HepG2 (cell line): ENCODE measurements at regions not wholly inside any gene's neighbourhood (a gene's known extent, or its start where the extent isn't known, plus 50 kb on each side); places are given as distances from the start of the nearest gene placed in this dataset.

ENCODE experiments used
- SMC3 ChIP-seq: IDR thresholded peaks from 2 replicates; pipeline ENCODE4 v1.6.1; 2011; ENCODE audit warnings: low read length, improper control_type of control experiment
- TGIF2 ChIP-seq: IDR thresholded peaks from 2 replicates; pipeline ENCODE4 v1.6.1; 2016; ENCODE audit warnings: control low read depth, missing compliant biosample characterization
- TF ChIP-seq, protein P1 (sequence below): sonication (generic); formaldehyde crosslinking; IDR thresholded peaks from 2 replicates; pipeline ENCODE4 v1.5.0; 2020; ENCODE audit warnings: mild to moderate bottlenecking, missing genetic modification reagents, moderate library complexity
- TF ChIP-seq, protein P2 (sequence below): sonication (generic); formaldehyde crosslinking; IDR thresholded peaks from 2 replicates; pipeline ENCODE4 v1.4.0; 2020; ENCODE audit warnings: missing genetic modification reagents, mild to moderate bottlenecking, borderline replicate concordance

DNA sequence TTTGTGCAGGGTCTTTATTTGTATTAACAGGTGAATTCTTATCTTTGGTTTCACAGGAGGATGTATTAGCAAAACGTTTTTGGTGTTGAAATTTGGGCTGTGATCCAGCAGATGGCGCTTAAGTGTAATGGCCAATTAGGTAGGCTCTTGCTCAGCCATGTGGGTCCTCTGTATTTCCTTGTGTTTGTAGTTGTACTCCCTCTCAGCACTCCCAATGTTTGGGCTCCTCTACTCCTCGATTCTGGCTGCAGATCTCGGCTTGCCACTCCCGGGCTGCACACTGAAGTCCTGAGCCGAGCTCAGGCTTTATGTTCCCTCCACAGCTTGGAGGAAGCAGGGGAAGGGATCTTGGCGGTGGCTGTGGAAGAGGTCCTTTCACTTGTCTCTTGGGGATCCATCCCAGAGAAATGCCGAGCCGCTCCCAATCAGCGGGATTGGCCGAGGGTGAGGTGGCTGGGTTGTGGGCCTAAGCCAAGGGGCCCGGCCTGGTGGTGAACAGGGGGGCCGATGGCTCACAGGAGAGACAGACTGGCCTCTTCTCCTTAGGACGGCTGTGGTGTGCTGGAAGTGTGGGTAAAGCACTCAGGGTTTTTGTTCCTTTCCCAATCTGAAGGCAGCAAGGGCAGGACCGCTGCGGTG is 133.7 kb downstream of the AEBP2 start:
- peak; percentile 22; the same call in 1 of the 2 replicates for TF ChIP-seq SMC3
- no peak for TF ChIP-seq TGIF2 (CRISPR knock-in tag)
- TF ChIP-seq, protein P1, sequence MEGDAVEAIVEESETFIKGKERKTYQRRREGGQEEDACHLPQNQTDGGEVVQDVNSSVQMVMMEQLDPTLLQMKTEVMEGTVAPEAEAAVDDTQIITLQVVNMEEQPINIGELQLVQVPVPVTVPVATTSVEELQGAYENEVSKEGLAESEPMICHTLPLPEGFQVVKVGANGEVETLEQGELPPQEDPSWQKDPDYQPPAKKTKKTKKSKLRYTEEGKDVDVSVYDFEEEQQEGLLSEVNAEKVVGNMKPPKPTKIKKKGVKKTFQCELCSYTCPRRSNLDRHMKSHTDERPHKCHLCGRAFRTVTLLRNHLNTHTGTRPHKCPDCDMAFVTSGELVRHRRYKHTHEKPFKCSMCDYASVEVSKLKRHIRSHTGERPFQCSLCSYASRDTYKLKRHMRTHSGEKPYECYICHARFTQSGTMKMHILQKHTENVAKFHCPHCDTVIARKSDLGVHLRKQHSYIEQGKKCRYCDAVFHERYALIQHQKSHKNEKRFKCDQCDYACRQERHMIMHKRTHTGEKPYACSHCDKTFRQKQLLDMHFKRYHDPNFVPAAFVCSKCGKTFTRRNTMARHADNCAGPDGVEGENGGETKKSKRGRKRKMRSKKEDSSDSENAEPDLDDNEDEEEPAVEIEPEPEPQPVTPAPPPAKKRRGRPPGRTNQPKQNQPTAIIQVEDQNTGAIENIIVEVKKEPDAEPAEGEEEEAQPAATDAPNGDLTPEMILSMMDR (CRISPR knock-in tag) = peak; percentile 69
- TF ChIP-seq, protein P2, sequence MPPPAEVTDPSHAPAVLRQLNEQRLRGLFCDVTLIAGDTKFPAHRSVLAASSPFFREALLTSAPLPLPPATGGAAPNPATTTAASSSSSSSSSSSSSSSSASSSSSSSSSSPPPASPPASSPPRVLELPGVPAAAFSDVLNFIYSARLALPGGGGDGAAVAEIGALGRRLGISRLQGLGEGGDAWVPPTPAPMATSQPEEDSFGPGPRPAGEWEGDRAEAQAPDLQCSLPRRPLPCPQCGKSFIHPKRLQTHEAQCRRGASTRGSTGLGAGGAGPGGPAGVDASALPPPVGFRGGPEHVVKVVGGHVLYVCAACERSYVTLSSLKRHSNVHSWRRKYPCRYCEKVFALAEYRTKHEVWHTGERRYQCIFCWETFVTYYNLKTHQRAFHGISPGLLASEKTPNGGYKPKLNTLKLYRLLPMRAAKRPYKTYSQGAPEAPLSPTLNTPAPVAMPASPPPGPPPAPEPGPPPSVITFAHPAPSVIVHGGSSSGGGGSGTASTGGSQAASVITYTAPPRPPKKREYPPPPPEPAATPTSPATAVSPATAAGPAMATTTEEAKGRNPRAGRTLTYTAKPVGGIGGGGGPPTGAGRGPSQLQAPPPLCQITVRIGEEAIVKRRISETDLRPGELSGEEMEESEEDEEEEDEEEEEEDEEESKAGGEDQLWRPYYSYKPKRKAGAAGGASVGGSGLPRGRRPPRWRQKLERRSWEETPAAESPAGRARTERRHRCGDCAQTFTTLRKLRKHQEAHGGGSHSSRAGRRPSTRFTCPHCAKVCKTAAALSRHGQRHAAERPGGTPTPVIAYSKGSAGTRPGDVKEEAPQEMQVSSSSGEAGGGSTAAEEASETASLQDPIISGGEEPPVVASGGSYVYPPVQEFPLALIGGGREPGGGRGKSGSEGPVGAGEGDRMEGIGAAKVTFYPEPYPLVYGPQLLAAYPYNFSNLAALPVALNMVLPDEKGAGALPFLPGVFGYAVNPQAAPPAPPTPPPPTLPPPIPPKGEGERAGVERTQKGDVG = no peak
